Stimulated activated CD4-positive, alpha-beta T cell treated with anti-CD3 and anti-CD28 coated beads, Interleukin-1b, Interleukin-23, amount 100 ng/mL, for 4 hours (primary cell): ENCODE measurements at regions not wholly inside any gene's neighbourhood (a gene's known extent, or its start where the extent isn't known, plus 50 kb on each side); places are given as distances from the start of the nearest gene placed in this dataset.

ENCODE experiments used
- DNase-seq, 2 donors: peaks; one replicate each; pipeline ENCODE4 v3.0.0-alpha.2; 2020; ENCODE audit warnings: low read depth in 2 of 2

- no peak for DNase-seq
Measured at GRCh38 chr5:58403822-58404433, 56.0 kb downstream of the PLK2 start.

- no peak for DNase-seq
Measured at GRCh38 chr5:58401701-58402100, 58.2 kb downstream of the PLK2 start.

GRCh38 chr5:58400737-58401136, 59.1 kb downstream of the PLK2 start:
- DNase-seq = no peak

- no peak for DNase-seq
Measured at GRCh38 chr5:58399951-58400350, 59.9 kb downstream of the PLK2 start.

GRCh38 chr5:58394339-58394738, 65.5 kb downstream of the PLK2 start:
- DNase-seq = no peak

GRCh38 chr5:58393716-58394115, 66.2 kb downstream of the PLK2 start:
- DNase-seq = no peak

- no peak for DNase-seq
Measured at GRCh38 chr5:58392496-58392895, 67.4 kb downstream of the PLK2 start.

- DNase-seq = no peak
Measured at GRCh38 chr5:58383448-58383847, 76.4 kb downstream of the PLK2 start.

GRCh38 chr5:58382131-58382534, 77.8 kb downstream of the PLK2 start:
- no peak for DNase-seq

GRCh38 chr5:58381566-58381965, 78.3 kb downstream of the PLK2 start:
- DNase-seq = no peak

- DNase-seq = no peak
Measured at GRCh38 chr5:58380655-58381054, 79.2 kb downstream of the PLK2 start.

- DNase-seq = no peak
Measured at GRCh38 chr5:58378613-58379390, 81.1 kb downstream of the PLK2 start.

- no peak for DNase-seq
Measured at GRCh38 chr5:58370606-58371005, 89.3 kb downstream of the PLK2 start.

- DNase-seq = no peak
Measured at GRCh38 chr5:58369513-58370190, 90.2 kb downstream of the PLK2 start.

GRCh38 chr5:58366461-58366860, 93.4 kb downstream of the PLK2 start:
- DNase-seq = no peak

- no peak for DNase-seq
Measured at GRCh38 chr5:58365791-58366190, 94.1 kb downstream of the PLK2 start.

- no peak for DNase-seq
Measured at GRCh38 chr5:58363461-58364249, 96.2 kb downstream of the PLK2 start.

GRCh38 chr5:58362135-58362534, 97.8 kb downstream of the PLK2 start:
- no peak for DNase-seq

- DNase-seq = no peak
Measured at GRCh38 chr5:58360794-58361193, 99.1 kb downstream of the PLK2 start.

- no peak for DNase-seq
Measured at GRCh38 chr5:58359981-58360380, 99.9 kb downstream of the PLK2 start.

GRCh38 chr5:58358501-58359178, 101.2 kb downstream of the PLK2 start:
- DNase-seq = no peak
